Rectal smooth muscle tissue (tissue), 1 donor: ENCODE measurements at regions not wholly inside any gene's neighbourhood (a gene's known extent, or its start where the extent isn't known, plus 50 kb on each side); places are given as distances from the start of the nearest gene placed in this dataset.

Experiments used
- H3K27ac ChIP-seq: one replicate; pipeline ENCODE4 v1.7.0; 2013; ENCODE audit warnings: low read depth, low read length, inconsistent platforms
- H3K27me3 ChIP-seq: one replicate; pipeline ENCODE4 v1.7.0; 2013; ENCODE audit warnings: low read length; ENCODE audit not compliant: control insufficient read depth, insufficient read depth
- H3K36me3 ChIP-seq: one replicate; pipeline ENCODE4 v1.7.0; 2013; ENCODE audit warnings: low read length; ENCODE audit not compliant: control insufficient read depth, insufficient read depth
- H3K4me1 ChIP-seq: one replicate; pipeline ENCODE4 v1.7.0; 2013; ENCODE audit warnings: low read length; ENCODE audit not compliant: control insufficient read depth, insufficient read depth
- H3K4me3 ChIP-seq: one replicate; pipeline ENCODE4 v1.7.0; 2013; ENCODE audit warnings: low read length
- H3K9ac ChIP-seq: one replicate; pipeline ENCODE4 v1.7.0; 2013; ENCODE audit warnings: low read length

DNA sequence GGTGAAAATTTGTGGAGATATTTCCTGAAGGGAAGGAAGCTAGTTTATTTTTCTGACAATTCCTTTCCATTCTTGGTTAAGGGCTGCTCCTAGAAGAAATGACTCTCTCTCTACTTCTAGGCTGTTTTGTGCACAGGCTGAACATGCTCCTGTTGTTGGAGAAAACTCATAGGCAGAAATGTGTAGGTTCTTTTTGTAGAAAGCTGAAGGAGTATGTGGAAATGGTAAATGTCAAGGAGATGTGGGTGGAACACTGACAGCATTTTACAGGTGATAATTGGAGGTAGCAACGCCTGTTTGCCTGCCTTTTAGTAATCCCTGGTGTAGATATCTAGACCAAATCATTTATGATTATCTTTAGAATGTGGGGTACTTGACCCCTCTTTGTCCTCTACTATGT lies 322.2 kb upstream of the TBC1D5 start:
- no peak overlapping the region for H3K4me3 ChIP-seq
- no peak overlapping the region for H3K27ac ChIP-seq
- no peaks in the 10 kb centered on the region for H3K27me3 ChIP-seq
- H3K4me1 ChIP-seq = no peaks in the 10 kb centered on the region
- no peaks in the 10 kb centered on the region for H3K36me3 ChIP-seq
- no peak overlapping the region for H3K9ac ChIP-seq

DNA sequence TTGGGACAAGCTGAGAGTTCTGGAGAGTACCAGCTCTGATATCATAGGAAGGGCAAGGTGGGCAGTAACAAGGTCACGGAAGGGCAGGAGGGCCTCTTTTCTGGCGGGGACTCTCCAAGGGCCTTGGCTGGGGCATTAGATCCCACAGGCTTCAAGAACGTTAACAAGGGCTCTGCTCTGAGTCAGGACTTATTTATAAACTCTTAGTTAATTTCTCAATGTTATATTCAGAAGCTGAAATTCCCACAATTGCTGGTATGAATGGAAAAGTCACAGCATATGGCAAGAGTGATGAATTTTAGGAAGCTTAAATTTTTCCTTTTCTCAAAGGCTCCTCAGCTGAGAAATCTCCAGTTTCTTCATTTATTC lies 320.2 kb upstream of the TBC1D5 start:
- H3K36me3 ChIP-seq = no peaks in the 10 kb centered on the region
- H3K27ac ChIP-seq = no peak overlapping the region
- H3K9ac ChIP-seq = no peak overlapping the region
- no peaks in the 10 kb centered on the region for H3K27me3 ChIP-seq
- no peaks in the 10 kb centered on the region for H3K4me1 ChIP-seq
- H3K4me3 ChIP-seq = no peak overlapping the region

- no peaks in the 10 kb centered on the region for H3K27me3 ChIP-seq
- H3K4me3 ChIP-seq = no peak overlapping the region
- H3K9ac ChIP-seq = no peak overlapping the region
- no peak overlapping the region for H3K27ac ChIP-seq
- no peaks in the 10 kb centered on the region for H3K4me1 ChIP-seq
- H3K36me3 ChIP-seq = no peaks in the 10 kb centered on the region
Observed at GRCh38 chr3:18061737-18062656, 319.6 kb upstream of the TBC1D5 start.

DNA sequence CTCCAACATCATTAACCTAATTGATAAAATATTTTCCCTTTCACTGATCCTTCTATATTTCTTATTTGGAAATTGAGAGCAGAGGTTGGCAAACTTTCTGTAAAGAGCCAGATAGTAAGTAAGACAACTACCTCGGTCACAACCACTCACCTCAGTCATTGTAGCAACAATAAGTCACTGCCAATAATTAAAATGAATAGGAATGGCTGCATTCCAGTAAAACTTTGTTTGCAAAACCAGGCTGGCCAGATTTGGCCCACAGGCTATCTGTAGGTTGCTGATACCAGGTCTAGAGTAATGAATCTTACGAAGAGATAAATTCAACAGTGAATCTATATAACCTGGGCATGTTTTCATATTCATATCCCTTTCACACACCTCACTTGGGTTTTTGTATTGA lies 316.2 kb upstream of the TBC1D5 start:
- no peaks in the 10 kb centered on the region for H3K36me3 ChIP-seq
- no peak overlapping the region for H3K27ac ChIP-seq
- H3K9ac ChIP-seq = no peak overlapping the region
- H3K4me3 ChIP-seq = no peak overlapping the region
- H3K27me3 ChIP-seq = no peaks in the 10 kb centered on the region
- no peaks in the 10 kb centered on the region for H3K4me1 ChIP-seq

- no peaks in the 10 kb centered on the region for H3K27me3 ChIP-seq
- no peak overlapping the region for H3K9ac ChIP-seq
Observed at GRCh38 chr3:18057471-18058091, 315.1 kb upstream of the TBC1D5 start.

DNA sequence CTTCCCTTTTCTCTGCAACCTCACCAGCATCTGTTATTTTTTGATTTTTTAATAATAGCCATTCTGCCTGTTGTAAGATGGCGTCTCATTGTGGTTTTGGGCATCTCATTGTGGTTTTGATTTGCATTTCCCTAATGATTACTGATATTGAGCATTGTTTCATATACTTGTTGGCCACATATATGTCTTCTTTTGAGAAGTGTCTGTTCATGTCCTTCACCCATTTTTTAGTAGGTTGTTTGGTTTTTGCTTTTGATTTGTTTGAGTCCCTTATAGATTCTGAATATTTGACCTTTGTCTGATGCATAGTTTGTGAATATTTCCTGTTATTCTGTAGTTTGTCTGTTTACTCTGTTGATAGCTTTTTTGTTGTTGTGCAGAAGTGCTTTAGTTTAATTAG lies 312.2 kb upstream of the TBC1D5 start:
- no peak overlapping the region for H3K27ac ChIP-seq
- H3K36me3 ChIP-seq = no peaks in the 10 kb centered on the region
- H3K4me3 ChIP-seq = no peak overlapping the region
- no peaks in the 10 kb centered on the region for H3K27me3 ChIP-seq
- no peaks in the 10 kb centered on the region for H3K4me1 ChIP-seq
- H3K9ac ChIP-seq = no peak overlapping the region

More at GRCh38 chr3:18057471-18058091, 315.1 kb upstream of the TBC1D5 start:
- H3K27ac ChIP-seq = no peak overlapping the region
- H3K4me1 ChIP-seq = no peaks in the 10 kb centered on the region
- no peak overlapping the region for H3K4me3 ChIP-seq
- H3K36me3 ChIP-seq = no peaks in the 10 kb centered on the region

DNA sequence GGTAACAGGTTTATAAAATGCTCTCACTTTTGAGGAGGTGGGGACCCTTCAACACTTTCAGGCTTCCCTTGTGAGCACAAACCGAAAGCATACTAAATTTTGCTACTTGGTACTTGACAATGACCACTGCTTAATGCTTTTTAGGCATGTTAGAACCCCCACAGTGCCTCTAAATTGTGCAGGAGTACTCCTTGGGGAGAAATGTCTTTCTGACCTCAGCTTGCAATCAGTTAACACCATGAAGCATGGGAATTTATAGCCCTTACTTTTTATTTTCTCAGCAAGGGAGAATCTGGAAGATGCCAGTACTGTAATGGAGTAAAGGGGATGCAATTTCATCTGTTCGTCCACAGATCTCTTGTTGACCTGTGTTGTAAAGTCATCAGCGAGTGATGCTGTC lies 308.9 kb upstream of the TBC1D5 start:
- H3K9ac ChIP-seq = no peak overlapping the region
- no peaks in the 10 kb centered on the region for H3K36me3 ChIP-seq
- no peak overlapping the region for H3K27ac ChIP-seq
- H3K4me3 ChIP-seq = no peak overlapping the region
- no peaks in the 10 kb centered on the region for H3K4me1 ChIP-seq
- no peaks in the 10 kb centered on the region for H3K27me3 ChIP-seq

GRCh38 chr3:18049096-18049495 lies 306.7 kb upstream of the TBC1D5 start:
- Histone ChIP-seq H3K27ac (no peak overlapping the region), H3K4me1 (peaks cover 3% of the 10 kb centered on the region), H3K27me3 (no peaks in the 10 kb centered on the region)

GRCh38 chr3:18047052-18047451 lies 304.6 kb upstream of the TBC1D5 start:
- H3K27ac ChIP-seq = no peak overlapping the region
- no peaks in the 10 kb centered on the region for H3K27me3 ChIP-seq
- H3K36me3 ChIP-seq = no peaks in the 10 kb centered on the region
- no peak overlapping the region for H3K9ac ChIP-seq
- peaks cover 3% of the 10 kb centered on the region for H3K4me1 ChIP-seq
- H3K4me3 ChIP-seq = no peak overlapping the region

More at GRCh38 chr3:18049096-18049495, 306.7 kb upstream of the TBC1D5 start:
- no peaks in the 10 kb centered on the region for H3K36me3 ChIP-seq
- H3K9ac ChIP-seq = no peak overlapping the region
- H3K4me3 ChIP-seq = no peak overlapping the region

DNA sequence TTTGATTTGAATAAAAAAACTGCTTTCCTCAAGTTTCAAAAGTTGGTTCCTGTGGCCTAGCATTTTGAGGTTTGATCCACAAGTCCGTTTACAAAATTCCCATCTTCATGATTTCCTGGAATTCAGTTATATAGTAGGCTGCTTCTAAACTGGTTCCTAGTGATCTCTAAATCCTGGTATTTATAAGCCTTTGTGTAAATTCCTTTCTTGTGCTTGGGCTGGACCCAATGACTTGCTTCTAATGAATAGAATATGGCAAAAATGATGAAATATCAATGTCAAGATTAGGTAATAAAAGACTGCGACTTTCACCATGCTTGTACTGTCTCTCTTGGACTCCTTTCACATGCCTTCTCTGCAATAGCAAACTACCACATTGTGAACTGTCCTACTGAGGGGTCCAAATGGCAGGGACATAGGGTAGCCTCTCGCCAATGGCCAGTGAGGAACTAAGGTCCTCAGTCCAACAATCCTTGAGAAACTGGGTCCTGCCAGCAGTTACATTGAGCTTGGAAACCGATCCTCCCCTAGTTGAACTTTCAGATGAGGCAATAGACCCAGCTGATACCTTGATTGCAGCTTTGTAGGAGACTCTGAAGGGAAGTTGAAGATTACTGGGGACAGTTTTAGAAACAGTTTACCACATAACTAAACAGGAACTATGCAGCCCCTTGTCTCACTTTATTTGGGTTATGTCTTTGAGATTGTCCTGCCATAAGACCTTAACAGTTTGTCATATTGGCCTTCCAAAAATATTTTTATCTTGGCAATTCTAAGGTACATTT lies 303.9 kb upstream of the TBC1D5 start:
- Histone ChIP-seq H3K4me1 (peaks cover 3% of the 10 kb centered on the region), H3K36me3 (no peaks in the 10 kb centered on the region), H3K4me3 (no peak overlapping the region), H3K27ac (no peak overlapping the region), H3K27me3 (no peaks in the 10 kb centered on the region), H3K9ac (no peak overlapping the region)

- Histone ChIP-seq H3K9ac (no peak overlapping the region), H3K4me1 (peaks cover 3% of the 10 kb centered on the region), H3K4me3 (no peak overlapping the region), H3K27ac (no peak overlapping the region), H3K36me3 (no peaks in the 10 kb centered on the region), H3K27me3 (no peaks in the 10 kb centered on the region)
Observed at GRCh38 chr3:18044971-18045880, 302.8 kb upstream of the TBC1D5 start.
